Spleen (tissue), 11 donors: ENCODE measurements at regions not wholly inside any gene's neighbourhood (a gene's known extent, or its start where the extent isn't known, plus 50 kb on each side); places are given as distances from the start of the nearest gene placed in this dataset.

Experiments used
- DNase-seq: peaks from one replicate; pipeline ENCODE4 v3.0.0-alpha.2; 2020
- H3K27ac ChIP-seq, 8 donors: fragments of 200-600 bp; sonication (generic) in 7 of 8; 1 replicate in 4 of 8; 2 replicates in 4 of 8; pipeline versions ENCODE4 v1.5.0 to v1.8.0; 2016 to 2021; ENCODE audit warnings: inconsistent platforms in 4 of 8, mild to moderate bottlenecking in 4 of 8, moderate library complexity in 1 of 8
- H3K27me3 ChIP-seq, 7 donors: fragments of 200-600 bp; sonication (generic) in 6 of 7; replicated peaks in 1 of 7; 1 replicate in 4 of 7; 2 replicates in 3 of 7; pipeline versions ENCODE4 v1.5.0 to v1.8.0; 2016 to 2021; ENCODE audit warnings: inconsistent platforms in 3 of 7, mild to moderate bottlenecking in 1 of 7
- H3K36me3 ChIP-seq, 6 donors: fragments of 200-600 bp; sonication (generic) in 5 of 6; 1 replicate in 4 of 6; 2 replicates in 2 of 6; pipeline versions ENCODE4 v1.5.0 to v1.8.0; 2016 to 2021; ENCODE audit warnings: inconsistent platforms in 2 of 6
- H3K4me1 ChIP-seq, 6 donors: fragments of 200-600 bp; sonication (generic) in 5 of 6; 1 replicate in 3 of 6; 2 replicates in 3 of 6; pipeline versions ENCODE4 v1.5.0 to v1.8.0; 2016 to 2021; ENCODE audit warnings: inconsistent platforms in 3 of 6
- H3K4me3 ChIP-seq, 8 donors: fragments of 200-600 bp; sonication (generic) in 7 of 8; 1 replicate in 4 of 8; 2 replicates in 4 of 8; pipeline versions ENCODE4 v1.5.0 to v1.8.0; 2016 to 2021; ENCODE audit warnings: inconsistent platforms in 4 of 8, mild to moderate bottlenecking in 4 of 8, moderate library complexity in 2 of 8
- H3K9me3 ChIP-seq, 8 donors: fragments of 200-600 bp; sonication (generic) in 7 of 8; 1 replicate in 4 of 8; 2 replicates in 4 of 8; pipeline versions ENCODE4 v1.5.0 to v1.8.0; 2016 to 2021; ENCODE audit warnings: inconsistent platforms in 4 of 8
- CTCF ChIP-seq, 11 experiments: fragments of 200-600 bp in 7 of 11; fragments of 450-650 bp in 4 of 11; sonication (generic) in 4 of 11; IDR thresholded peaks in 8 of 11; conservative IDR thresholded peaks in 3 of 11; 1 replicate in 7 of 11; 2 replicates in 4 of 11; pipeline versions ENCODE4 v1.4.0 to v1.8.0; 2016 to 2021; ENCODE audit warnings: antibody characterized with exemption in 11 of 11, inconsistent platforms in 4 of 11, mild to moderate bottlenecking in 1 of 11
- POLR2A ChIP-seq, 3 donors: fragments of 450-650 bp; IDR thresholded peaks; one replicate each; pipeline ENCODE4 v1.5.1; 2017; ENCODE audit warnings: antibody characterized with exemption in 3 of 3, mild to moderate bottlenecking in 1 of 3
- POLR2AphosphoS5 ChIP-seq, 3 donors: sonication (generic); formaldehyde crosslinking; IDR thresholded peaks; one replicate each; pipeline ENCODE4 v1.5.1; 2017; ENCODE audit warnings: antibody characterized with exemption in 3 of 3
- WGBS, 5 donors: extraction: QIAGEN DNeasy Blood & Tissue Kit in 3 of 5; methylation state at CpG; one replicate each; pipeline versions ENCODE4 v1.1.5 to v1.1.7; 2013 to 2018; 5-methylcytosine and 5-hydroxymethylcytosine counted together
- intact Hi-C: fragments of 100-400 bp; cut with DNase I; formaldehyde crosslinking; loops from one replicate; pipeline ENCODE4 v1.15.0; 2023; ENCODE audit warnings: low total_unique reads
- donor health status: healthy with polysubstance abuse.
- donor health status: DM: no; HTN: no; CAD: no; lungs with moderate emphysema.
- donor health status: DM: no; HTN: no; CAD: no.
- donor health status: Bipolar disorder and iron deficiency.
- donor health status: healthy.
- donor health status: DM: no; HTN: no; CAD: no.
- donor health status: DM: yes; HTN: yes; CAD: no.

GRCh38 chr11:80914311-80914710 lies 1473.5 kb upstream of the TENM4 start:
- TF ChIP-seq POLR2A (IDR thresholded peaks at IDR 0.05) (no peak), CTCF (IDR thresholded peaks at IDR 0.05 in 8 of 11, conservative IDR thresholded peaks at IDR 0.05 in 3 of 11) (no peak), POLR2AphosphoS5 (IDR thresholded peaks at IDR 0.05) (no peak)
- WGBS, 5 donors = 86 to 90% (median 87%) methylated on average over 1 of the region's 1 CpG
- no peaks in the 10 kb centered on the region for H3K9me3 ChIP-seq
- H3K27me3 ChIP-seq = no peaks in the 10 kb centered on the region
- H3K4me3 ChIP-seq = no peak overlapping the region
- intact Hi-C loops = no loop called here
- no peaks in the 10 kb centered on the region for H3K36me3 ChIP-seq
- H3K27ac ChIP-seq = no peak overlapping the region
- no peak for DNase-seq
- no peaks in the 10 kb centered on the region for H3K4me1 ChIP-seq

- no peak for DNase-seq
- no peaks in the 10 kb centered on the region for H3K27me3 ChIP-seq
- no peak overlapping the region for H3K4me3 ChIP-seq
- no peak for TF ChIP-seq POLR2AphosphoS5 (IDR thresholded peaks at IDR 0.05)
- no peak for TF ChIP-seq CTCF (IDR thresholded peaks at IDR 0.05 in 8 of 11, conservative IDR thresholded peaks at IDR 0.05 in 3 of 11)
- TF ChIP-seq POLR2A (IDR thresholded peaks at IDR 0.05) = no peak
- H3K36me3 ChIP-seq = no peaks in the 10 kb centered on the region
- 31 to 51% (median 49%) methylated on average over 1 of the region's 1 CpG for WGBS, 5 donors
- H3K4me1 ChIP-seq = no peaks in the 10 kb centered on the region
- H3K9me3 ChIP-seq = peaks cover 0 to 5% (median 0%) of the 10 kb centered on the region in 8 donors
- H3K27ac ChIP-seq = no peak overlapping the region
- intact Hi-C loops = no loop called here
These were observed 1470.8 kb upstream of the TENM4 start for GRCh38 chr11:80911666-80912065.

GRCh38 chr11:80900265-80900664 lies 1459.4 kb upstream of the TENM4 start:
- WGBS, 5 donors = 56 to 71% (median 61%) methylated on average over 2 of the region's 2 CpGs
- no peaks in the 10 kb centered on the region for H3K27me3 ChIP-seq
- no peaks in the 10 kb centered on the region for H3K4me1 ChIP-seq
- H3K27ac ChIP-seq = no peak overlapping the region
- no peaks in the 10 kb centered on the region for H3K36me3 ChIP-seq
- intact Hi-C loops = no loop called here
- peaks cover 0 to 13% (median 0%) of the 10 kb centered on the region in 8 donors for H3K9me3 ChIP-seq
- TF ChIP-seq POLR2AphosphoS5 (IDR thresholded peaks at IDR 0.05) (no peak), POLR2A (IDR thresholded peaks at IDR 0.05) (no peak), CTCF (IDR thresholded peaks at IDR 0.05 in 8 of 11, conservative IDR thresholded peaks at IDR 0.05 in 3 of 11) (no peak)
- DNase-seq = no peak
- H3K4me3 ChIP-seq = no peak overlapping the region

- Histone ChIP-seq H3K4me3 (no peak overlapping the region), H3K27ac (no peak overlapping the region), H3K36me3 (no peaks in the 10 kb centered on the region), H3K9me3 (peaks cover 0 to 13% (median 0%) of the 10 kb centered on the region in 8 donors), H3K4me1 (no peaks in the 10 kb centered on the region), H3K27me3 (no peaks in the 10 kb centered on the region)
- 6 to 23% (median 9%) methylated on average over 1 of the region's 1 CpG for WGBS, 5 donors
- no peak for TF ChIP-seq POLR2A (IDR thresholded peaks at IDR 0.05)
- TF ChIP-seq POLR2AphosphoS5 (IDR thresholded peaks at IDR 0.05) = no peak
- TF ChIP-seq CTCF (IDR thresholded peaks at IDR 0.05 in 8 of 11, conservative IDR thresholded peaks at IDR 0.05 in 3 of 11) = no peak
- no peak for DNase-seq
- intact Hi-C loops = no loop called here
These were observed 1458.6 kb upstream of the TENM4 start for GRCh38 chr11:80899381-80899780.
